ENCODE measurements at regions not wholly inside any gene's neighbourhood (a gene's known extent, or its start where the extent isn't known, plus 50 kb on each side); places are given as distances from the start of the nearest gene placed in this dataset.

GRCh38 chr2:148567716-148568115, 76.8 kb upstream of the EPC2 start:
- Histone ChIP-seq H4K20me1 (ENCODE audit: insufficient read depth, low read length) (no peaks in the 10 kb centered on the region), H3K9me3 (replicated peaks in 1 of 2; ENCODE audit: control insufficient read depth in 1 of 2, insufficient read depth in 1 of 2, low read length in 2 of 2) (no peaks in the 10 kb centered on the region), H3K4me1 (ENCODE audit: control insufficient read depth in 1 of 2, insufficient read depth in 2 of 2, low read length in 2 of 2) (no peaks in the 10 kb centered on the region), H3K4me2 (replicated peaks; ENCODE audit: extremely low read depth, low read length, poor library complexity, severe bottlenecking) (no peak overlapping the region), H3K4me3 (replicated peaks in 1 of 3; ENCODE audit: low read depth in 2 of 3, low read length in 3 of 3) (no peak overlapping the region), H3K27ac (ENCODE audit: low read depth in 1 of 2, low read length in 2 of 2) (no peak overlapping the region), H3K9ac (ENCODE audit: insufficient read depth, low read length, poor library complexity, severe bottlenecking) (no peak overlapping the region), H3K36me3 (replicated peaks in 1 of 2; ENCODE audit: control insufficient read depth in 1 of 2, insufficient read depth in 2 of 2, low read length in 2 of 2) (no peaks in the 10 kb centered on the region), H2AFZ (ENCODE audit: insufficient read depth, low read depth, low read length, poor library complexity, severe bottlenecking) (no peak overlapping the region), H3K27me3 (ENCODE audit: control insufficient read depth in 2 of 2, insufficient read depth in 2 of 2, low read length in 2 of 2) (no peaks in the 10 kb centered on the region), H3K79me2 (ENCODE audit: insufficient read depth, low read length) (no peaks in the 10 kb centered on the region)
- DNase-seq = no peak
- Mint-ChIP-seq H3K27me3 (ENCODE audit: low read depth in 3 of 3) (peaks cover 1 to 5% (median 3%) of the 10 kb centered on the region in 3 donors), H3K9me3 (no peaks in the 10 kb centered on the region), H3K4me1 (peaks cover 2% of the 10 kb centered on the region), H3K36me3 (no peaks in the 10 kb centered on the region), H3K4me3 (no peak overlapping the region), H3K27ac (no peak overlapping the region)
- TF ChIP-seq, protein P1, sequence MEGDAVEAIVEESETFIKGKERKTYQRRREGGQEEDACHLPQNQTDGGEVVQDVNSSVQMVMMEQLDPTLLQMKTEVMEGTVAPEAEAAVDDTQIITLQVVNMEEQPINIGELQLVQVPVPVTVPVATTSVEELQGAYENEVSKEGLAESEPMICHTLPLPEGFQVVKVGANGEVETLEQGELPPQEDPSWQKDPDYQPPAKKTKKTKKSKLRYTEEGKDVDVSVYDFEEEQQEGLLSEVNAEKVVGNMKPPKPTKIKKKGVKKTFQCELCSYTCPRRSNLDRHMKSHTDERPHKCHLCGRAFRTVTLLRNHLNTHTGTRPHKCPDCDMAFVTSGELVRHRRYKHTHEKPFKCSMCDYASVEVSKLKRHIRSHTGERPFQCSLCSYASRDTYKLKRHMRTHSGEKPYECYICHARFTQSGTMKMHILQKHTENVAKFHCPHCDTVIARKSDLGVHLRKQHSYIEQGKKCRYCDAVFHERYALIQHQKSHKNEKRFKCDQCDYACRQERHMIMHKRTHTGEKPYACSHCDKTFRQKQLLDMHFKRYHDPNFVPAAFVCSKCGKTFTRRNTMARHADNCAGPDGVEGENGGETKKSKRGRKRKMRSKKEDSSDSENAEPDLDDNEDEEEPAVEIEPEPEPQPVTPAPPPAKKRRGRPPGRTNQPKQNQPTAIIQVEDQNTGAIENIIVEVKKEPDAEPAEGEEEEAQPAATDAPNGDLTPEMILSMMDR (IDR thresholded peaks at IDR 0.05) = no peak
- 0% methylated on average over 1 of the region's 1 CpG for WGBS (ENCODE audit: insufficient coverage)
- intact Hi-C loops (cut with micrococcal nuclease) = no loop called here

GRCh38 chr2:148568597-148568996, 76.0 kb upstream of the EPC2 start:
- no peak overlapping the region for H3K27ac Mint-ChIP-seq
- H4K20me1 ChIP-seq (ENCODE audit: insufficient read depth, low read length) = no peaks in the 10 kb centered on the region
- H3K36me3 ChIP-seq (replicated peaks in 1 of 2; ENCODE audit: control insufficient read depth in 1 of 2, insufficient read depth in 2 of 2, low read length in 2 of 2) = no peaks in the 10 kb centered on the region
- intact Hi-C loops (cut with micrococcal nuclease) = no loop called here
- no peaks in the 10 kb centered on the region for H3K4me1 ChIP-seq (ENCODE audit: control insufficient read depth in 1 of 2, insufficient read depth in 2 of 2, low read length in 2 of 2)
- H3K27ac ChIP-seq (ENCODE audit: low read depth in 1 of 2, low read length in 2 of 2) = no peak overlapping the region
- H3K9ac ChIP-seq (ENCODE audit: insufficient read depth, low read length, poor library complexity, severe bottlenecking) = no peak overlapping the region
- H3K27me3 ChIP-seq (ENCODE audit: control insufficient read depth in 2 of 2, insufficient read depth in 2 of 2, low read length in 2 of 2) = no peaks in the 10 kb centered on the region
- no peak overlapping the region for H3K4me3 ChIP-seq (replicated peaks in 1 of 3; ENCODE audit: low read depth in 2 of 3, low read length in 3 of 3)
- TF ChIP-seq, protein P1 (IDR thresholded peaks at IDR 0.05) = no peak
- H3K79me2 ChIP-seq (ENCODE audit: insufficient read depth, low read length) = no peaks in the 10 kb centered on the region
- no peaks in the 10 kb centered on the region for H3K9me3 Mint-ChIP-seq
- H3K4me2 ChIP-seq (replicated peaks; ENCODE audit: extremely low read depth, low read length, poor library complexity, severe bottlenecking) = no peak overlapping the region
- H3K36me3 Mint-ChIP-seq = no peaks in the 10 kb centered on the region
- no peak for DNase-seq
- H3K4me1 Mint-ChIP-seq = peaks cover 2% of the 10 kb centered on the region
- H3K4me3 Mint-ChIP-seq = no peak overlapping the region
- peaks cover 1 to 5% (median 3%) of the 10 kb centered on the region in 3 donors for H3K27me3 Mint-ChIP-seq (ENCODE audit: low read depth in 3 of 3)
- no peak overlapping the region for H2AFZ ChIP-seq (ENCODE audit: insufficient read depth, low read depth, low read length, poor library complexity, severe bottlenecking)
- H3K9me3 ChIP-seq (replicated peaks in 1 of 2; ENCODE audit: control insufficient read depth in 1 of 2, insufficient read depth in 1 of 2, low read length in 2 of 2) = no peaks in the 10 kb centered on the region
- WGBS (ENCODE audit: insufficient coverage) = 88% methylated on average over 4 of the region's 9 CpGs
